ENCODE measurements at regions not wholly inside any gene's neighbourhood (a gene's known extent, or its start where the extent isn't known, plus 50 kb on each side); places are given as distances from the start of the nearest gene placed in this dataset.

GRCh38 chr13:37433086-37433485, 165.5 kb downstream of the POSTN start (continued):
- no peak for TF ChIP-seq ZNF462 (CRISPR knock-in tag; IDR thresholded peaks at IDR 0.05)

- Histone ChIP-seq H3K27me3 (ENCODE audit: insufficient read depth) (no peaks in the 10 kb centered on the region), H3K4me2 (no peak overlapping the region), H4K20me1 (replicated peaks; ENCODE audit: insufficient read depth) (no peaks in the 10 kb centered on the region; the same call in 1 of the 2 replicates), H3K4me1 (ENCODE audit: insufficient read depth) (no peaks in the 10 kb centered on the region), H3K36me3 (ENCODE audit: insufficient read depth) (no peaks in the 10 kb centered on the region), H3K79me2 (replicated peaks; ENCODE audit: insufficient read depth) (no peaks in the 10 kb centered on the region), H3K9me2 (ENCODE audit: insufficient read depth) (no peaks in the 10 kb centered on the region), H3F3A (replicated peaks; ENCODE audit: low read depth) (no peaks in the 10 kb centered on the region), H3K27ac (ENCODE audit: low read depth) (no peak overlapping the region), H2AFZ (no peak overlapping the region), H3K4me3 (no peak overlapping the region)
- H3K27me3 Mint-ChIP-seq (ENCODE audit: insufficient read depth, low read depth, poor library complexity): peaks cover 4% of the 10 kb centered on the region
- H3K9me3 Mint-ChIP-seq: no peaks in the 10 kb centered on the region
- DNase-seq (ENCODE audit: low spot score): no peak
- no peaks in the 10 kb centered on the region for H3K36me3 Mint-ChIP-seq (ENCODE audit: low read depth)
- no peak for TF ChIP-seq CTCF (conservative IDR thresholded peaks at IDR 0.05; ENCODE audit: low read depth in 2 of 2)
- no peak for TF ChIP-seq STAT1 (IDR thresholded peaks at IDR 0.05; ENCODE audit: unreplicated experiment)
- no peak for TF ChIP-seq ZNF331 (CRISPR knock-in tag; IDR thresholded peaks at IDR 0.05; ENCODE audit: low read depth)
- TF ChIP-seq NANOG (IDR thresholded peaks at IDR 0.05; ENCODE audit: borderline replicate concordance): no peak
- TF ChIP-seq JUNB (IDR thresholded peaks at IDR 0.05; ENCODE audit: unreplicated experiment): no peak
- TF ChIP-seq ZNF114 (CRISPR knock-in tag; IDR thresholded peaks at IDR 0.05): no peak
- TF ChIP-seq EZH2 (IDR thresholded peaks at IDR 0.05; ENCODE audit: low read depth, unreplicated experiment): no peak
- TF ChIP-seq EZH2phosphoT487 (IDR thresholded peaks at IDR 0.05; ENCODE audit: unreplicated experiment): no peak
- no peak for TF ChIP-seq POLR2AphosphoS5 (IDR thresholded peaks at IDR 0.05; ENCODE audit: low read depth)
- ATAC-seq: no peak
- H3K4me1 Mint-ChIP-seq: no peaks in the 10 kb centered on the region
- no peak overlapping the region for H3K4me3 Mint-ChIP-seq
- no peak overlapping the region for H3K27ac Mint-ChIP-seq
These were observed 168.6 kb downstream of the POSTN start for GRCh38 chr13:37429976-37430375.

Data from GM23338 (cell line).